Smooth muscle cell (in vitro differentiated cells): ENCODE measurements at regions not wholly inside any gene's neighbourhood (a gene's known extent, or its start where the extent isn't known, plus 50 kb on each side); places are given as distances from the start of the nearest gene placed in this dataset.

Source experiments
- DNase-seq: peaks from one replicate; lab custom pipeline; 2025; ENCODE audit not compliant: unreplicated experiment; lab: John Stamatoyannopoulos, UW
- H2AFZ ChIP-seq: fragments of 200-600 bp; sonication (generic); 2 replicates; pipeline ENCODE4 v1.6.0; 2016; ENCODE audit warnings: antibody characterized with exemption, low read depth, mild to moderate bottlenecking
- H3F3A ChIP-seq: fragments of 200-600 bp; sonication (generic); 2 replicates; pipeline ENCODE4 v1.6.0; 2017; ENCODE audit warnings: antibody characterized with exemption, low read depth
- H3K27ac ChIP-seq: fragments of 200-600 bp; sonication (generic); 2 replicates; pipeline ENCODE4 v1.5.1; 2016; ENCODE audit warnings: low read depth, mild to moderate bottlenecking
- H3K27me3 ChIP-seq: fragments of 200-600 bp; sonication (generic); 2 replicates; pipeline ENCODE4 v1.6.1; 2016; ENCODE audit warnings: low read depth, mild to moderate bottlenecking
- H3K36me3 ChIP-seq: fragments of 200-600 bp; sonication (generic); 2 replicates; pipeline ENCODE4 v1.5.1; 2016; ENCODE audit warnings: low read depth
- H3K4me1 ChIP-seq: fragments of 200-600 bp; sonication (generic); 2 replicates; pipeline ENCODE4 v1.5.1; 2016; ENCODE audit warnings: low read depth
- H3K4me2 ChIP-seq: fragments of 200-600 bp; sonication (generic); 2 replicates; pipeline ENCODE4 v1.6.0; 2016; ENCODE audit warnings: mild to moderate bottlenecking
- H3K4me3 ChIP-seq: fragments of 200-600 bp; sonication (generic); 2 replicates; pipeline ENCODE4 v1.5.1; 2016; ENCODE audit warnings: mild to moderate bottlenecking
- H3K79me2 ChIP-seq: fragments of 200-600 bp; sonication (generic); 2 replicates; pipeline ENCODE4 v1.6.0; 2016; ENCODE audit warnings: low read depth, mild to moderate bottlenecking
- H3K9ac ChIP-seq: fragments of 200-600 bp; sonication (generic); 2 replicates; pipeline ENCODE4 v1.6.0; 2016; ENCODE audit warnings: low read depth
- H3K9me3 ChIP-seq: fragments of 200-600 bp; sonication (generic); replicated peaks from 2 replicates; pipeline ENCODE4 v1.5.1; 2016; ENCODE audit warnings: low read depth
- H4K20me1 ChIP-seq: fragments of 200-600 bp; sonication (generic); 2 replicates; pipeline ENCODE4 v1.6.0; 2016; ENCODE audit warnings: low read depth
- CTCF ChIP-seq: fragments of 200-600 bp; sonication (generic); IDR thresholded peaks from 2 replicates; pipeline ENCODE4 v1.5.1; 2017; ENCODE audit warnings: borderline replicate concordance, mild to moderate bottlenecking, antibody characterized with exemption; ENCODE audit not compliant: insufficient read depth, poor library complexity, severe bottlenecking
- WGBS: methylation state at CpG from one replicate; pipeline ENCODE4 v1.1.7; 2016; ENCODE audit warnings: low lambda C conversion rate; 5-methylcytosine and 5-hydroxymethylcytosine counted together

GRCh38 chr5:68528821-68529273, 313.3 kb downstream of the PIK3R1 start:
- Histone ChIP-seq H3K4me2 (peak overlapping the region; percentile 40), H2AFZ (no peak overlapping the region), H3K27ac (peak overlapping the region; percentile 87), H3F3A (no peaks in the 10 kb centered on the region), H4K20me1 (no peaks in the 10 kb centered on the region), H3K4me1 (peaks cover 5% of the 10 kb centered on the region), H3K79me2 (no peaks in the 10 kb centered on the region), H3K4me3 (no peak overlapping the region), H3K9ac (peak overlapping the region; percentile 15), H3K27me3 (no peaks in the 10 kb centered on the region), H3K9me3 (no peaks in the 10 kb centered on the region), H3K36me3 (no peaks in the 10 kb centered on the region)
- no peak for DNase-seq
- no peak for TF ChIP-seq CTCF
- 67% methylated on average over 3 of the region's 3 CpGs for WGBS

- H3K27ac ChIP-seq = peak overlapping the region; percentile 87
- no peaks in the 10 kb centered on the region for H4K20me1 ChIP-seq
- H3F3A ChIP-seq = no peaks in the 10 kb centered on the region
- H3K4me3 ChIP-seq = no peak overlapping the region
- WGBS = 66% methylated on average over 3 of the region's 3 CpGs
- H3K27me3 ChIP-seq = no peaks in the 10 kb centered on the region
- H3K36me3 ChIP-seq = no peaks in the 10 kb centered on the region
- no peak for DNase-seq
- no peaks in the 10 kb centered on the region for H3K9me3 ChIP-seq
- H3K4me2 ChIP-seq = peak overlapping the region; percentile 40
- no peak overlapping the region for H2AFZ ChIP-seq
- no peaks in the 10 kb centered on the region for H3K79me2 ChIP-seq
- peaks cover 12% of the 10 kb centered on the region for H3K4me1 ChIP-seq
- TF ChIP-seq CTCF = no peak
- peak overlapping the region; percentile 15 for H3K9ac ChIP-seq
These were observed 314.0 kb downstream of the PIK3R1 start for GRCh38 chr5:68529581-68529980.

- 94% methylated on average over 4 of the region's 4 CpGs for WGBS
- no peak for TF ChIP-seq CTCF
- H3K4me2 ChIP-seq = no peak overlapping the region
These were observed 316.4 kb downstream of the PIK3R1 start for GRCh38 chr5:68531970-68532369.

GRCh38 chr5:68533051-68533450, 317.5 kb downstream of the PIK3R1 start:
- H3K4me2 ChIP-seq = no peak overlapping the region
- peaks cover 20% of the 10 kb centered on the region for H3K4me1 ChIP-seq
- no peak overlapping the region for H3K4me3 ChIP-seq
- WGBS = 89% methylated on average over 1 of the region's 2 CpGs
- no peaks in the 10 kb centered on the region for H4K20me1 ChIP-seq
- H3F3A ChIP-seq = no peaks in the 10 kb centered on the region
- TF ChIP-seq CTCF = no peak
- H3K79me2 ChIP-seq = no peaks in the 10 kb centered on the region
- no peaks in the 10 kb centered on the region for H3K9me3 ChIP-seq
- no peaks in the 10 kb centered on the region for H3K36me3 ChIP-seq
- H2AFZ ChIP-seq = no peak overlapping the region
- H3K27ac ChIP-seq = no peak overlapping the region
- no peaks in the 10 kb centered on the region for H3K27me3 ChIP-seq
- no peak for DNase-seq
- no peak overlapping the region for H3K9ac ChIP-seq

More at GRCh38 chr5:68531970-68532369, 316.4 kb downstream of the PIK3R1 start:
- no peak overlapping the region for H3K27ac ChIP-seq
- H4K20me1 ChIP-seq = no peaks in the 10 kb centered on the region
- no peaks in the 10 kb centered on the region for H3F3A ChIP-seq
- no peaks in the 10 kb centered on the region for H3K36me3 ChIP-seq
- no peaks in the 10 kb centered on the region for H3K27me3 ChIP-seq
- H3K4me1 ChIP-seq = peaks cover 20% of the 10 kb centered on the region
- H3K79me2 ChIP-seq = no peaks in the 10 kb centered on the region
- DNase-seq = no peak
- no peak overlapping the region for H3K9ac ChIP-seq
- no peak overlapping the region for H3K4me3 ChIP-seq
- H2AFZ ChIP-seq = no peak overlapping the region
- no peaks in the 10 kb centered on the region for H3K9me3 ChIP-seq
